ENCODE measurements at regions not wholly inside any gene's neighbourhood (a gene's known extent, or its start where the extent isn't known, plus 50 kb on each side); places are given as distances from the start of the nearest gene placed in this dataset.

GRCh38 chr5:33328818-33329217 lies 111.9 kb upstream of the TARS1 start:
- H3K36me3 ChIP-seq (ENCODE audit: insufficient read depth, low read length) = no peaks in the 10 kb centered on the region
- no peak overlapping the region for H3K27ac ChIP-seq (ENCODE audit: low read length)
- TF ChIP-seq CTCF (IDR thresholded peaks at IDR 0.05; ENCODE audit: poor library complexity, severe bottlenecking) = no peak
- no peak for TF ChIP-seq POLR2AphosphoS5 (IDR thresholded peaks at IDR 0.05)
- no peak for TF ChIP-seq RAD21 (conservative IDR thresholded peaks at IDR 0.05)
- no peak for TF ChIP-seq REST (IDR thresholded peaks at IDR 0.05; ENCODE audit: borderline replicate concordance)
- TF ChIP-seq SMC3 (conservative IDR thresholded peaks at IDR 0.05; ENCODE audit: poor library complexity) = no peak
- TF ChIP-seq EP300 (conservative IDR thresholded peaks at IDR 0.05; ENCODE audit: poor library complexity, severe bottlenecking) = no peak
- TF ChIP-seq EZH2 (IDR thresholded peaks at IDR 0.05; ENCODE audit: borderline replicate concordance, insufficient read depth, low read length, poor library complexity, severe bottlenecking) = no peak
- no peak for TF ChIP-seq MXI1 (conservative IDR thresholded peaks at IDR 0.05; ENCODE audit: poor library complexity, severe bottlenecking)
- no peak for TF ChIP-seq TAF1 (IDR thresholded peaks at IDR 0.05; ENCODE audit: low read depth)
- H3K79me2 ChIP-seq (replicated peaks; ENCODE audit: insufficient read depth, low read length) = no peaks in the 10 kb centered on the region
- no peak overlapping the region for H3K4me2 ChIP-seq (ENCODE audit: low read length)
- H3K4me3 ChIP-seq (ENCODE audit: low read length) = no peak overlapping the region
- no peaks in the 10 kb centered on the region for H4K20me1 ChIP-seq (ENCODE audit: insufficient read depth)
- H3F3A ChIP-seq (ENCODE audit: insufficient read depth, low read length, poor library complexity, severe bottlenecking) = no peaks in the 10 kb centered on the region
- no peaks in the 10 kb centered on the region for H3K9me2 ChIP-seq (ENCODE audit: insufficient read depth, low read length)
- H3K9ac ChIP-seq (ENCODE audit: low read length) = no peak overlapping the region
- H3K27me3 ChIP-seq (ENCODE audit: insufficient read depth, low read depth, low read length) = no peaks in the 10 kb centered on the region
- H3K9me3 ChIP-seq (ENCODE audit: low read length) = no peaks in the 10 kb centered on the region
- no peak overlapping the region for H2AFZ ChIP-seq (ENCODE audit: low read depth, low read length)

- Histone ChIP-seq H3K4me2 (ENCODE audit: low read length) (no peak overlapping the region), H3K27ac (ENCODE audit: low read length) (no peak overlapping the region), H3K9ac (ENCODE audit: low read length) (no peak overlapping the region), H3K9me2 (ENCODE audit: insufficient read depth, low read length) (no peaks in the 10 kb centered on the region), H3K9me3 (ENCODE audit: low read length) (no peaks in the 10 kb centered on the region), H3K27me3 (ENCODE audit: insufficient read depth, low read depth, low read length) (no peaks in the 10 kb centered on the region), H3K79me2 (replicated peaks; ENCODE audit: insufficient read depth, low read length) (no peaks in the 10 kb centered on the region), H3K36me3 (ENCODE audit: insufficient read depth, low read length) (no peaks in the 10 kb centered on the region), H4K20me1 (ENCODE audit: insufficient read depth) (no peaks in the 10 kb centered on the region), H3F3A (ENCODE audit: insufficient read depth, low read length, poor library complexity, severe bottlenecking) (no peaks in the 10 kb centered on the region), H2AFZ (ENCODE audit: low read depth, low read length) (no peak overlapping the region), H3K4me3 (ENCODE audit: low read length) (no peak overlapping the region)
- no peak for TF ChIP-seq EP300 (conservative IDR thresholded peaks at IDR 0.05; ENCODE audit: poor library complexity, severe bottlenecking)
- TF ChIP-seq POLR2AphosphoS5 (IDR thresholded peaks at IDR 0.05) = no peak
- TF ChIP-seq SMC3 (conservative IDR thresholded peaks at IDR 0.05; ENCODE audit: poor library complexity) = no peak
- TF ChIP-seq TAF1 (IDR thresholded peaks at IDR 0.05; ENCODE audit: low read depth) = no peak
- no peak for TF ChIP-seq RAD21 (conservative IDR thresholded peaks at IDR 0.05)
- TF ChIP-seq EZH2 (IDR thresholded peaks at IDR 0.05; ENCODE audit: borderline replicate concordance, insufficient read depth, low read length, poor library complexity, severe bottlenecking) = no peak
- TF ChIP-seq MXI1 (conservative IDR thresholded peaks at IDR 0.05; ENCODE audit: poor library complexity, severe bottlenecking) = no peak
- TF ChIP-seq REST (IDR thresholded peaks at IDR 0.05; ENCODE audit: borderline replicate concordance) = no peak
- TF ChIP-seq CTCF (IDR thresholded peaks at IDR 0.05; ENCODE audit: poor library complexity, severe bottlenecking) = no peak
Observed at GRCh38 chr5:33329891-33330290, 110.9 kb upstream of the TARS1 start.

All from neural cell (in vitro differentiated cells).